GM19397 (cell line): ENCODE measurements at regions not wholly inside any gene's neighbourhood (a gene's known extent, or its start where the extent isn't known, plus 50 kb on each side); places are given as distances from the start of the nearest gene placed in this dataset.
A peak's percentile ranks its signal among the peaks of the same experiment; 100 is the strongest.
"Not testable (repeated sequence)": the region's sequence is repeated elsewhere in the genome, so short reads cannot be mapped to it uniquely, and the experiment has no call there.

ENCODE experiments used
- ATAC-seq: cut with Tn5 transposase; IDR thresholded peaks from one replicate; pipeline ENCODE4 v1.9.1; 2021; ENCODE audit warnings: mild to moderate bottlenecking, moderate library complexity; ENCODE audit not compliant: unreplicated experiment

DNA sequence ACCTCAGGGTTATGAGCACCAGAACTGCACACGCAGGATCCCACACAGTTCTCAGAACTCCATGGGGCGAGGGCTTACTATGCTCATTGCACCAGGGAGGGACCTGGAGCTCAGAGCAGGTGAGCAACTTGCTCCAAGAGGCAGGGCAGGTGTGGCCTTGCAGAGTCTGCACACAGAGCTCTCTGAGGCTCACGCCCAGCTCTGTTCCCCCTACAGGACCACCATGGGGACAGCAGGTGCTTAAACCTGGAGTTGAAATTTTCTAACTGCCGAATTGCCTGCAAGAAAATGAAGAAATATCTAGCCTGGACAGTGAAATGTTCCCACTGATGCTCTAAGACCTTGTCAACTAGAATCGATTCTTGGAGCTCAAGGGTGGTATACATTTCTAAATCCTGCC, 49.9 kb upstream of the MSMB start:
- not testable (repeated sequence) for ATAC-seq

- no peak for ATAC-seq
Observed at GRCh38 chr10:46096446-46096845, 50.4 kb upstream of the MSMB start.

GRCh38 chr10:46096909-46097575, 51.0 kb upstream of the MSMB start:
- no peak for ATAC-seq

GRCh38 chr10:46097576-46098317, 51.7 kb upstream of the MSMB start:
- ATAC-seq = no peak

- no peak for ATAC-seq
Observed at GRCh38 chr10:46098386-46098785, 52.3 kb upstream of the MSMB start.

GRCh38 chr10:46098925-46099324, 52.9 kb upstream of the MSMB start:
- not testable (repeated sequence) for ATAC-seq

GRCh38 chr10:46104071-46104585, 58.1 kb upstream of the MSMB start:
- ATAC-seq = no peak

DNA sequence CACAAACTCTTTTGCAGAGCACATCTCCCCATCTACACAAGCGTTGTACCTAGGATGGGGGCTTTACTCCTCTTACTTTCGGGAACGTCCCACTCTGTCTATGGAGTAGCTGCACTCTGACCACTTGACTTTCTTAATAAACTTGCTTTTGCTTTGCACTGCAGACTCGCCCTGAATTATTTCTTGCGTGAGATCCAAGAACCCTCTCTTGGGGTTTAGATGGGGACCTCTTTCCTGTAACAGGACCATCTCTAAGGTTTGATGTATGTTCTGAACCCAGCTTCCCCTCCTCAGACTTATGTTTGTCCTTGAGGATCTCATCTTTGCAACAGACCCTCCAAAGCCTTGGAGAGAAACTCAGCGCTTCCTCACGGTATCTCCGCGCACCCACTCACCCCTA, 59.3 kb upstream of the MSMB start:
- not testable (repeated sequence) for ATAC-seq

GRCh38 chr10:46105856-46106409, 59.9 kb upstream of the MSMB start:
- peak; percentile 23 for ATAC-seq

GRCh38 chr10:46106410-46107255, 60.6 kb upstream of the MSMB start:
- peak; percentile 90 for ATAC-seq

DNA sequence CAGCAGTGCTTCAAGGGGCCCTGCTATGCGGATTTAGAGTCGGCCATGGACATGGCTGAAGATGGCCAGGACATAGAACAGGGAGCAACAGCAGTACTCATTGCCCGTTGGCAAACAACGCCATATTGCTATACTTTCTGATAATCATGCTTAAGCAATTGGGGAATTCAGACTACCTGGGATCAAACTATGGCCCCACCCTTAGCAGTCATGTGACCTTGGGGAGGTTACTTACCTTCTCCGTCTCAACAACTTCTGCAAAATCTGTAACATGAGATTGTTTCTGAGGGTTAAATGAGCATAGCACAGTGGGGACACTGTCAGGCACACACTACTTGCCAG, 62.1 kb upstream of the MSMB start:
- ATAC-seq = not testable (repeated sequence)

GRCh38 chr10:46154271-46154670, 108.2 kb upstream of the MSMB start:
- ATAC-seq = not testable (repeated sequence)

GRCh38 chr10:46154683-46155082, 108.6 kb upstream of the MSMB start:
- not testable (repeated sequence) for ATAC-seq

GRCh38 chr10:46156866-46157265, 110.8 kb upstream of the MSMB start:
- ATAC-seq = not testable (repeated sequence)

GRCh38 chr10:46169736-46170135, 117.1 kb upstream of the ANTXRL start:
- no peak for ATAC-seq

GRCh38 chr10:46170789-46171188, 116.0 kb upstream of the ANTXRL start:
- no peak for ATAC-seq

- no peak for ATAC-seq
Observed at GRCh38 chr10:46171661-46172060, 115.1 kb upstream of the ANTXRL start.

DNA sequence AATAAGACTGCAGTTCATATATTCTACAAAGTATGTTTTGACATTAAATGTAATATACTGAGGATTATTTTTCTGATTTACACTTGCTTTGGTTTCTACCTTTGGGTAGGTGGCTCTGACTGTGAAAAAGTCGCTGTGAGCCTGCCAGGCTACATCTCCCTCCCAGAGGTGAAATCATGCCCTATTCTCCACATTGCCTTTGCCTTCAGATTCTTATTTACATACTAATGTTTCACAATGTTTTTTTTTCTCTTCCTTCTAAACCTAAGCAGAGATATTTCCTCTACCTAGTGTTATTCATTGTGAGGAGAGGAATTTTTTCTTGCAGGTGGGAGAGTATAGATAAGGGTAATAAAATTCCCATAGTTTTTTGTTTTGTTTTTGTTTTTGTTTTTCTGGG, 111.5 kb upstream of the ANTXRL start:
- ATAC-seq = no peak

DNA sequence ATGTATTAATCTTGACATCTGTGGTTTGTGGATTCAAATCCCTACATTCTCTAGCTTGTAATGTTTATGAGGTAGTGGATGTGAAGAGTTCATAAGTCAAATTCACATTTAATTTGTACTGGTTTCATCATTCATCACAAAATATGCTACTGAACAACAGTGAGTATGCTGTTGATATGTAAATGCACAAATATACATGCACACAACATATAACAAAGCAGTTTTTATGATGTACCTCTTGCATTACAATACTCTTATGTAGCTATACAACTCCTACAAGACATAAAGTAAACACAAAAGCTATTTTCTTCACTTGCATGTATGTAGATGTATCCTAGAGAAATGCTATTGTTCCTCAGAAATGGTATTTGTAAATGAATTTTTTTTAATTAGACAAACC, 111.0 kb upstream of the ANTXRL start:
- no peak for ATAC-seq

DNA sequence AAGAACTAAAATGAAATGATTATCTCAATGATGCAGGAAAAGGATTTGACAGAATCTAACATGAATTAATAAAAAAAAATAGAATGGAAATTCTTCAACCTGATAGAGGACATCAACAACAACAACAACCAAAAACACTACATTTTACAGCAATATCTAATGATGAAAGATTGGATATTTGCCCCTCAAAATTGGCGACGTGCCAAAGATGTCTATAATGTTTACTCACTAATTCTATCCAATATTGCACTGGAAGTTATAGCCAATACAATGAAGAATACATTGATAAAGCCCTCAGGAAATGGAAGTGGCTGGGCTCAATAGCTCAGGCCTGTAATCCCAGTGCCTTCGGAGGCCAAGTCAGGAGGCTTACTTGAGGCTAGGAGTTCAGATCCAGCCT, 99.4 kb upstream of the ANTXRL start:
- ATAC-seq = not testable (repeated sequence)

- no peak for ATAC-seq
Observed at GRCh38 chr10:46197050-46197449, 89.7 kb upstream of the ANTXRL start.
